ENCODE measurements at regions not wholly inside any gene's neighbourhood (a gene's known extent, or its start where the extent isn't known, plus 50 kb on each side); places are given as distances from the start of the nearest gene placed in this dataset.

GRCh38 chrY:7263773-7264172 is 352.2 kb upstream of the AMELY start:
- TF ChIP-seq CTCF (IDR thresholded peaks at IDR 0.05 in 4 of 5, conservative IDR thresholded peaks at IDR 0.05 in 1 of 5) (no peak), POLR2A (IDR thresholded peaks at IDR 0.05) (no peak)
